LoVo (cell line): ENCODE measurements at regions not wholly inside any gene's neighbourhood (a gene's known extent, or its start where the extent isn't known, plus 50 kb on each side); places are given as distances from the start of the nearest gene placed in this dataset.

Experiments
- DNase-seq: peaks from one replicate; pipeline ENCODE4 v3.0.0-alpha.2; 2016; ENCODE audit warnings: low spot score

- no peak for DNase-seq
Observed at GRCh38 chr4:13248621-13249298, 235.4 kb downstream of the RAB28 start.

GRCh38 chr4:13246107-13246506, 238.0 kb downstream of the RAB28 start:
- no peak for DNase-seq

GRCh38 chr4:13244444-13244843, 239.7 kb downstream of the RAB28 start:
- DNase-seq, result no peak

- DNase-seq, result no peak
Observed at GRCh38 chr4:13243152-13243551, 241.0 kb downstream of the RAB28 start.

GRCh38 chr4:13240066-13240465, 244.1 kb downstream of the RAB28 start:
- no peak for DNase-seq

GRCh38 chr4:13238936-13239335, 245.2 kb downstream of the RAB28 start:
- DNase-seq, result no peak

GRCh38 chr4:13236485-13236884, 247.7 kb downstream of the RAB28 start:
- no peak for DNase-seq

- no peak for DNase-seq
Observed at GRCh38 chr4:13233755-13234154, 250.4 kb downstream of the RAB28 start.

GRCh38 chr4:13219971-13220370, 264.2 kb downstream of the RAB28 start:
- DNase-seq, result no peak

- no peak for DNase-seq
Observed at GRCh38 chr4:13218326-13218958, 265.7 kb downstream of the RAB28 start.

GRCh38 chr4:13215560-13215959, 268.6 kb downstream of the RAB28 start:
- no peak for DNase-seq

GRCh38 chr4:13212936-13213335, 271.2 kb downstream of the RAB28 start:
- no peak for DNase-seq

GRCh38 chr4:13209600-13209999, 274.5 kb downstream of the RAB28 start:
- no peak for DNase-seq

- no peak for DNase-seq
Observed at GRCh38 chr4:13208558-13209193, 275.5 kb downstream of the RAB28 start.

- DNase-seq, result no peak
Observed at GRCh38 chr4:13207226-13207625, 276.9 kb downstream of the RAB28 start.

GRCh38 chr4:13203101-13203500, 281.0 kb downstream of the RAB28 start:
- DNase-seq, result no peak

- DNase-seq, result no peak
Observed at GRCh38 chr4:13202701-13203100, 281.4 kb downstream of the RAB28 start.

GRCh38 chr4:13201241-13201640, 282.9 kb downstream of the RAB28 start:
- no peak for DNase-seq

- DNase-seq, result no peak
Observed at GRCh38 chr4:13196721-13197120, 287.4 kb downstream of the RAB28 start.

- no peak for DNase-seq
Observed at GRCh38 chr4:13193662-13194061, 290.5 kb downstream of the RAB28 start.

GRCh38 chr4:13190093-13190721, 293.9 kb downstream of the RAB28 start:
- DNase-seq, result no peak

GRCh38 chr4:13184199-13184598, 299.9 kb downstream of the RAB28 start:
- DNase-seq, result no peak

GRCh38 chr4:13182133-13182532, 302.0 kb downstream of the RAB28 start:
- DNase-seq, result no peak
